ENCODE measurements at regions not wholly inside any gene's neighbourhood (a gene's known extent, or its start where the extent isn't known, plus 50 kb on each side); places are given as distances from the start of the nearest gene placed in this dataset.

DNA sequence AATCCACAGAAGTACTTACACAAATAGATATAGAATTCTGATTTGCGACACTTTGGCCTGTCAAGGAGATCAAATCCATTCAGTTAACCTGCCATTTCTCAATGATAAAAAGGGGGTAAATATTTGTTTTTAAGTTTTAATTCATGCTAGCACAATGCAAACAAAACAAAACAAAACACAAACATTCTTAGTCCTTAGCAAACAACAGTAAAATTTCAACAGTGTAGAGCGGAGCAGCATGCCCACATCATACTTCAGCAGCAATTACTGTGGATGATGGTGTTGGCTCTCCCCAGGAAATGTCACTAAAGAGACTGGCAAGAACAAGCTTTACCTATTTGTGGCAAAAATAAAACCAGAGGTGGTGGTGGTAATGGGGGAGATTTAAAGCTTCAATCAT is 625.2 kb upstream of the PCDH20 start:
- in situ Hi-C loops (cut with HindIII; ENCODE audit: low sequenced_read_pairs), result no loop called here
- no peak for TF ChIP-seq CTCF (IDR thresholded peaks at IDR 0.05; ENCODE audit: low read depth, low read length, missing control alignments)
- no peak overlapping the region for H3K4me3 ChIP-seq (ENCODE audit: low read depth, low read length)
- no peak for DNase-seq (ENCODE audit: low read depth)

- in situ Hi-C loops (cut with HindIII; ENCODE audit: low sequenced_read_pairs), result no loop called here
- no peak overlapping the region for H3K4me3 ChIP-seq (ENCODE audit: low read depth, low read length)
- no peak for TF ChIP-seq CTCF (IDR thresholded peaks at IDR 0.05; ENCODE audit: low read depth, low read length, missing control alignments)
- no peak for DNase-seq (ENCODE audit: low read depth)
Measured at GRCh38 chr13:62040078-62040477, 624.4 kb upstream of the PCDH20 start.

DNA sequence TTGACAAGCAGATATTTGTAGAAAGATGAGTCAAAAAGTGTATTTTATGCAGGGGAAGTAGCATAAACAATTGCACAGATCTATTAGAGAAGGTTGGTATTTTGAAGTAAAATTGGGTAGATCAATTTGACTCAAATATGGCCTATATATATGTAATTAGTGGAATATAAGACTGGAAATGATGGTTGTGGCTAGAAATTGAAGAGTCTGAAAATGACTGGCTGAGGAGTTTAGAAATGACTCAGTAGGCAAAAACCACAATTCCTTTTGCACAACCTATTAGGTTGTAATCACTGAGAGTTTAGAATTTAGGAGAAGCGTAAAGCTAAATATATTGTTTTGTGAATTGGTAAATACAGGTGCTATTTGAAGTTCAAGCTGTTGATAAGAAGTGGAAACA is 622.6 kb upstream of the PCDH20 start:
- no peak overlapping the region for H3K4me3 ChIP-seq (ENCODE audit: low read depth, low read length)
- TF ChIP-seq CTCF (IDR thresholded peaks at IDR 0.05; ENCODE audit: low read depth, low read length, missing control alignments), result no peak
- no peak for DNase-seq (ENCODE audit: low read depth)
- in situ Hi-C loops (cut with HindIII; ENCODE audit: low sequenced_read_pairs), result no loop called here

GRCh38 chr13:62035981-62036380 is 620.3 kb upstream of the PCDH20 start:
- no peak for TF ChIP-seq CTCF (IDR thresholded peaks at IDR 0.05; ENCODE audit: low read depth, low read length, missing control alignments)
- no peak for DNase-seq (ENCODE audit: low read depth)
- in situ Hi-C loops (cut with HindIII; ENCODE audit: low sequenced_read_pairs), result no loop called here
- H3K4me3 ChIP-seq (ENCODE audit: low read depth, low read length), result no peak overlapping the region

- TF ChIP-seq CTCF (IDR thresholded peaks at IDR 0.05; ENCODE audit: low read depth, low read length, missing control alignments), result no peak
- in situ Hi-C loops (cut with HindIII; ENCODE audit: low sequenced_read_pairs), result no loop called here
- no peak overlapping the region for H3K4me3 ChIP-seq (ENCODE audit: low read depth, low read length)
- no peak for DNase-seq (ENCODE audit: low read depth)
Measured at GRCh38 chr13:62033934-62034333, 618.3 kb upstream of the PCDH20 start.

DNA sequence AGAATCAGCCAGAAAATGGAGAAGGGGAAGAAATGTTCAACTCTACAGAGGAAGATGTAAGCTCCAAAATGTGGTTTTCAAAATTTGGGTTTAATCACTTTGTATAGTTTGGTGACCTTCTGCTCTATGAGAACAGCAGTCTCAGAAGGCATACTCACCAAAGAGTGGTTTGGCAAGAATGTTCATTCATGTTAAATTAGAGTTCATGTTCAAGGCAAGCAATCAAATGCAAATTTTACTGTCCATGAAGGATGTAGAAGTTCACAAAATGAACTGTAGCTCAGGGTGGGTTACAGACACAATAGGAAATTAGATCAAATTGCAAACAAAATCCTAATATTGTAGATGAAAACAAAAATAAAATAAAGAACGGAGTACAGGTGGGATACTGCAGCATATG is 606.7 kb upstream of the PCDH20 start:
- DNase-seq (ENCODE audit: low read depth), result no peak
- TF ChIP-seq CTCF (IDR thresholded peaks at IDR 0.05; ENCODE audit: low read depth, low read length, missing control alignments), result no peak
- H3K4me3 ChIP-seq (ENCODE audit: low read depth, low read length), result no peak overlapping the region
- in situ Hi-C loops (cut with HindIII; ENCODE audit: low sequenced_read_pairs), result no loop called here

DNA sequence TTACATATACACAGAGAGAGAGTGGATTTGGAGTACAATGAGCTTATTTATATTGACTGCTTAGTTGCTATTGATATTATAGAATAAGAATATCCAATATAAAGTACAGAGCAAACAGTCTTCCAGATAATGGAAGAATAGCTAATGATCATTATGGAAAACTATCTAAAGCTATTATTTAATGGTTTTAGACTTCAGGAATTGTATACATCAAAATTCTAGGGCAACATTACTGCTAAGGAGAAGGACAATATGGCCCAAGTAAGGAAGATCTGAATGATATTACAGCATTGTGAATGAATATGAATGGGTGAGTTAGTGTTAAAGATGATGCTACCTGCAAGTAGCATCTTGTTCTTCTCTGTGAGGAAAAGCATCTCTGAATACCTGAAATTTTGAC is 604.2 kb upstream of the PCDH20 start:
- no peak for TF ChIP-seq CTCF (IDR thresholded peaks at IDR 0.05; ENCODE audit: low read depth, low read length, missing control alignments)
- no peak for DNase-seq (ENCODE audit: low read depth)
- in situ Hi-C loops (cut with HindIII; ENCODE audit: low sequenced_read_pairs), result no loop called here
- no peak overlapping the region for H3K4me3 ChIP-seq (ENCODE audit: low read depth, low read length)
